GM23338 (cell line): ENCODE measurements at regions not wholly inside any gene's neighbourhood (a gene's known extent, or its start where the extent isn't known, plus 50 kb on each side); places are given as distances from the start of the nearest gene placed in this dataset.

ENCODE experiments used
- CREB1 ChIP-seq: fragments of 250-450 bp; sonication (Bioruptor Pico); IDR thresholded peaks from 2 replicates; pipeline ENCODE4 v1.5.0; 2020; ENCODE audit warnings: low read depth, mild to moderate bottlenecking, moderate library complexity
- CTCF ChIP-seq, 2 experiments: fragments of 200-600 bp in 1 of 2; sonication (generic) in 1 of 2; conservative IDR thresholded peaks; 2 replicates each; pipeline versions ENCODE4 v1.5.1 to v1.6.1; 2016 to 2017; ENCODE audit warnings: antibody characterized with exemption in 2 of 2, low read depth in 2 of 2, mild to moderate bottlenecking in 2 of 2, moderate library complexity in 1 of 2
- EZH2 ChIP-seq: fragments of 200-600 bp; sonication (generic); IDR thresholded peaks from one replicate; pipeline ENCODE4 v1.8.0; 2017; ENCODE audit warnings: antibody characterized with exemption, mild to moderate bottlenecking, low read depth; ENCODE audit not compliant: unreplicated experiment
- EZH2phosphoT487 ChIP-seq: fragments of 200-600 bp; sonication (generic); IDR thresholded peaks from one replicate; pipeline ENCODE4 v1.8.1; 2018; ENCODE audit warnings: antibody characterized with exemption; ENCODE audit not compliant: unreplicated experiment
- POLR2AphosphoS5 ChIP-seq: IDR thresholded peaks from 2 replicates; pipeline ENCODE4 v1.6.1; 2016; ENCODE audit warnings: antibody characterized with exemption, low read depth
- REST ChIP-seq: IDR thresholded peaks from one replicate; pipeline ENCODE4 v1.6.1; 2018; ENCODE audit warnings: antibody characterized with exemption; ENCODE audit not compliant: unreplicated experiment
- ZNF331 ChIP-seq: fragments of 250-450 bp; sonication (Bioruptor Pico); IDR thresholded peaks from 2 replicates; pipeline ENCODE4 v1.5.0; 2020; ENCODE audit warnings: low read depth, mild to moderate bottlenecking, moderate library complexity

GRCh38 chr4:119823045-119823444, 194.4 kb upstream of the PDE5A start:
- TF ChIP-seq CTCF (conservative IDR thresholded peaks at IDR 0.05; ENCODE audit: low read depth in 2 of 2) (no peak), REST (no peak), POLR2AphosphoS5 (no peak), CREB1 (CRISPR knock-in tag) (no peak), EZH2 (no peak), EZH2phosphoT487 (no peak), ZNF331 (CRISPR knock-in tag) (no peak)
